HG02798 (cell line): ENCODE measurements at regions not wholly inside any gene's neighbourhood (a gene's known extent, or its start where the extent isn't known, plus 50 kb on each side); places are given as distances from the start of the nearest gene placed in this dataset.

Source experiments
- ATAC-seq: cut with Tn5 transposase; IDR thresholded peaks from one replicate; pipeline ENCODE4 v1.9.1; 2021; ENCODE audit warnings: mild to moderate bottlenecking; ENCODE audit not compliant: unreplicated experiment, poor library complexity

DNA sequence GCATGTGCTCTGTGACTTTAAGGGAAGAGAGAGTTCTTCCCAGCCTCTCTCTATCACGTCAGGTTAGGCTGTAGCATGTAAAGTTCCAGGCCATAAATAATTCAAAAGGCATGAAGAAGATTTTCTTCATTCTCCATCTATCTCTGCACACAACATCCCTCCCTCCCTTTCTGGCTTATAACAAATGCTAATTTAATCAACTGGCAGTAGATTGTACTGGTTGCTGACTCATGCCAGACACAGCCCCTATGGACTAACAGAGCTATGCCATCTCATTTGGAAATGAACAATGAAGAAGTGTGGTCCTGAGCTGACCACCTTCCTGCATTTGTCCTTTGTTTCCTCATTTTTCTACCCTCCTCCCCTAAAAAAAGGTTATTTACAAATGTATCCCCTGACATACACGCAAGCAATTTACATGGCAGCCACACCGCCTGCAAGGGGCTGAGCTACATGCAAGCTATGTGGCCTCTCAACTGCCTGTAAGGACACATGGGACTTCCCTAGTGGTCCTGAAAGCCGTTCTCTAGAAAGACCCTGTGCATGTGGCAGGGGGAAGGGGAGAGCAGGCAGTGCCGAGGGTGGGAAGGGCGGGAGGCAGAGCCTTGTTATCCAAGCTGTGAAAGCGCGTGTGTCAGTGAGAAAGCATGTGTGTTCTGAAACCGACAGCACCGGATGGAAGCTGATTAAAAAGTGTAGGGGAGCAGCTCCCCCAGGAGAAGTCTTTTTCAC is 90.9 kb upstream of the KLF7 start:
- no peak for ATAC-seq

DNA sequence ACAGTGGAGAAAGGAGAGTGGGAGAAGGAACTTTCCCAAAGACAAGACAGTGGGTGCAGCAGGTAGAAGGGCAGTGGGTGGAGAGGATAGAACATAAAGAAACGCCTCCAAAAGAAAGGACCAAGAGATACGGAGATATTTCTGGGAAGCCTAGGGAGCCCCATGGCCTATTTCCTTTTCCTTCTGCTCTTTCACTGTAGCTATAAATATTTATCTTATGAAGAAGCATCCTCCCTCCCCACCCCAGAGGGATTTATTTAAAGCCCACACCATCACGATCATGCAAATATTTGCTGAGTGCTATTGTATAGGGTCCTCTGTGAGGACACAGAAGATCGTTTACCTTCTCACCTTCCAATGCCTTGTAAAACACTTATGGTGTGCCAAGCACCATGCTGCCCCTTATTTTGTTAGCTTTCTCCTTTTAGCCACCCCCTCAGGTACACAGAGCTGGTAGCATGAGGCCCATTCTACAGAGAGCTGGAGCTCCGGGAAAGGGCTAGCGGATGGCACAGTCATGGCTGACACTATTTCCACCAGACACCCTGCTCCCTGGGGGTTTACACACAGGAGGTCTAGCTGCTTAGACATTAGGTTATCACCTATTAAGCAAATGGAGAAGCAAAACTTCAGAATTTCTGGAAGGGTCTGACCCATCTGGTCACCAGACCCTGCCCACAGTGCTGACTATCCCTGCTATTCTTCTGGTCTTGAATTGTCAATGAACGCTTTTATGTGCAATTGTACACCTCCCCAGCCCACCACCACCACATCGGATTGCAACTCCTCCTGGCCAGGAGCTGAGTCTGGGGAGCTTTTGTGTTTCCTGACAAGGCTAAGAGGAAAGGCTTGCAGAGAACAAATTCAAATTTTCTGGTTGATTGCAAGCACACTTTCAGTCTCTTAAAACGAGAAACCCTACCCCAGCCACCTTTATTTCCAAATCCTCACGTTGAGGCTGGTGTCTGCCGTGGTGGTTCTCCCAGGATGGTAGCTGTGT is 91.8 kb upstream of the KLF7 start:
- ATAC-seq: no peak

DNA sequence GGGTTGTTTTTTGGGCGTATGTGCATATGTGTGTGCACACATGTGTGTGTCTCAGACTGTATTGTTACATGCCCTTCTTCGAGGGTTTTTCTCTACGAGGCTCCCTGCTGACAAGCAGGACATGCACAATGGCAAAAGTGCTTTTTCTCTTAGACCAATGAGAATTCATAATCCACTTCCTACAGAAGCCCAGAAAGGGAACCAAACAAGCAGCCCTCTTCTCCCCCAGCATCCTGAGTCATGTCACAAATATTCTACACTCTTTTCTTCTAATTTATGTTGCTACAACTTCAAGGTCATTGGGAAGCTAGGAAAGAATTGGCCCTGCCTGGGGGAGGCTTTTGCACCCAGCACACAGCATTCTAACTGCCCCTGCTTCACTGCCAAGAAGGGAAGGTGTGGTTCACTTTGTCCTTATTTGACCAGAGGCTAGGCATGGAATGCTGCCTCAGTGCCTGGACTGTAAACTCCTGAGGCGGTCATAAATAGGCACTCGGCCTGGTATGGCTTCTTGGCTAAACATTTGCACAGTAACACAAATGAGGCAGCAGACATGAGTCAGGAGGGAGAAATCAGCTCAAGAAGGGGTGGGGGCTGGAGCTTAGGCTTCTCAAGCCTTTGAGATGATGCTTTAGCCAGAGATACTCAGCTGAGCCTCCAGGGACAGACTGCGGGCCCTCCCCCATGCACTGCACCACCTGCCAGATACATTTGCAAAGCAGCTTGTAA is 92.7 kb upstream of the KLF7 start:
- no peak for ATAC-seq

GRCh38 chr2:207260021-207260420 is 94.3 kb upstream of the KLF7 start:
- no peak for ATAC-seq

DNA sequence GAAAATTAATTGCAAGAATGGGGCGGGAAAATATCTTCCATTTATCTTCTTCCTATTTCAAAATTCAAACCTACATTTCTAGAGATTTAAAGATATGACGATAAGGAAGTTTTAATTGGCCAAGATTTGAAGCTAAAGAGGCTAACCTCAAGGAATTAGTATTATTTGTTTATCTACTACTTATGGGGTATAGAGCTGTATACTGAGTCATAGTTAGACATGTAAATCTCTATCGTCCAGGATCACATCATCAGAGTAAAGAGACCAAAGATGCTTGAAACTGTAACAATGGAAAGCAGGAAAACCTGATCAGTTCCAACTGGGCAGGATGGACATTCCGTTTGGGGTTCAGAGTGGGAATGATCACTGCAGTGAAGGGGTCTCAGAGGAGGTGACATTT is 95.2 kb upstream of the KLF7 start:
- ATAC-seq: no peak

DNA sequence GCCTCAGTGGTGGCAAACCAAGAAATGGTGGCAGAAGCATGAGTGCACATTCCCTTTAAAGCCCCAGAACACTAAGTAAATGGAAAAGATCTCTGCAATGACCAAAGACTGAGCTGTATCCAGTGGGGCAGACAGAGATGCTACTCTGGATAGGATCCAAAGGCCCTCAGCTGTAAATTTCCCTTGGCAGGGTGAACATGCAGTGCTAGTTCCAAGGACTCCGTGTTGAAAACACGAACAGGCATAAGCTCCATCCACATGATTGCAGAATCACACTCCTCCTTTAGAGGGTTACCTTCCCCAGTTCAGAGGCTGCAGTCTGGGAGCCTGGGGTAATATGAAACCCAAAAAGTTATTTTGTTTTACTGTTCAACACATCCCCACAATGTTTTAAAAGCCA is 98.6 kb upstream of the KLF7 start:
- ATAC-seq: no peak

DNA sequence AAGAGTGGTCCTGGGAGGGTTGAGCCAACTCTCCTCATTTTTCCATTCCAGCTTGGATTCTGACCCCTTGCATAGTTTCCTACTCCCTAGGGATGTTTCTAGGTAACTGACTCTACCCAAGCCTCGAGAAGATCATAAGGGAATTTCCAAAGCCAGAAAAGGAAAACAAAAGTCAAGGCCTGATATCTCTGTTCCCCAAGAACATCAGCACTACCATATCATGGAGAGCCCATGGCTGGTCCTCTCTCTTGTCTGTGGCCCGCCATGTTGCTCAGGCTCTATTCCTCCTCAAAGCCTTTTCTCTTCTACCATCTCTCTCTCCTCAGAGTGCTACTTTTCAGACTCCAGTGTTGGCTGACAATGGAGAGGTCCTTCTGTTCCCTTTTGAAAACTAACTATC is 99.6 kb upstream of the KLF7 start:
- ATAC-seq: no peak

- no peak for ATAC-seq
Measured at GRCh38 chr2:207265869-207266268, 100.1 kb upstream of the KLF7 start.

DNA sequence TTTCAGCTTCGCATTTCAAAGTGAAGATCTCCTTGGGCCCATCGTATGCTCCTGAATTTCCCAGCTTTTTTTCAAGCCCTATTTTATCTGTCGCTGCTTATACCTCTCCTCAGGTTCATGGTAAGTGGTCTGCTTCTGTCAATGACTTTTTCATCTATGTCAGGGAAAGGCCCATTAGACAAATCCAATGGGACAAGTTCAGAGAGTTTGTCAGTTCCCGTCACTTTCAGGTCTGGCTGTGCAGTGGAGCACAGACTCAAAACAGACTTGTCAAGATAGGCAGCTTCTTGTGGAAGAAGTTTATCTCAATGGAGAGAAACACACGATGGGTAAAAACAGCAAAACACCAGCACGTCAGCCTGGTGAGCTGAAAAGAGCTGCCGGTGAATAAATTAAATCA is 100.9 kb upstream of the KLF7 start:
- no peak for ATAC-seq

DNA sequence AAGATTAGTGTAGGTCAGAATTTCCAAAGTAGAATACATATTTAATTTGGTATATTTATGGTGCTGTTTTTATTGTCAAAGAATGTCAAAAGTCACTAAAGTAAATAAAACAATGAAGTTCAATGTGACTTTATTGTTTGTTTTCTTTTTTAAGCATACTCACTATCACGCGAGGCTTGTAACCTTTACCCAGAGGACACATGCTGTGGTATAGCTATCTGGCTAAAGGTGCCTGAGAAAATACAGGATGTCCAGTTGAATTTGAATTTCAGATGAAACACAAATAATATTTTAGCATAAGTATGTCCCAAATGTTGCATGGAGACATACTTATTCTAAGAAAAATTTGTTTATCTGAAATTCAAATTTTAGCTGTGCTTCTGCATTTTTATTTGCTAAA is 103.3 kb upstream of the KLF7 start:
- no peak for ATAC-seq

- ATAC-seq: no peak
Measured at GRCh38 chr2:207274530-207275189, 108.9 kb upstream of the KLF7 start.

- no peak for ATAC-seq
Measured at GRCh38 chr2:207275779-207276178, 110.0 kb upstream of the KLF7 start.

GRCh38 chr2:207276248-207276647 is 110.5 kb upstream of the KLF7 start:
- no peak for ATAC-seq

DNA sequence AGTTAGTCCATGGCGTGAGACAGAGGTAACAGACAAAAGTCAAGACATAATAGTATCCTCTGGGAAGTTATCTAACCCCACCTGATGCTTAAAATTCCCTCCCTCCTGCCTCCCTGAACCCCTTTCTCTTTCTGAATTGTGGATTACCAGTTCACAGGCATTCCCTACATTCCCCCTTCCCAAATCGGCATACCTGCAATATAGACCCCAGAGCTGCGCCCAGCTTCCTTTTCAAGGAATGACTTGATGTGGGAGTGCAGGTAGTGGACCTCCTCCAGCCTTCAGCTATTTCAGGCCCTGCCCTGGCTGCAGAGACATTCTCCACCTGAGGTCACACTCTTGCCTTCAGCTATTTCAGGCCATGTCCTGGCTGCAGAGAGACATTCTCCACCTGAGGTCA is 111.1 kb upstream of the KLF7 start:
- ATAC-seq: no peak

DNA sequence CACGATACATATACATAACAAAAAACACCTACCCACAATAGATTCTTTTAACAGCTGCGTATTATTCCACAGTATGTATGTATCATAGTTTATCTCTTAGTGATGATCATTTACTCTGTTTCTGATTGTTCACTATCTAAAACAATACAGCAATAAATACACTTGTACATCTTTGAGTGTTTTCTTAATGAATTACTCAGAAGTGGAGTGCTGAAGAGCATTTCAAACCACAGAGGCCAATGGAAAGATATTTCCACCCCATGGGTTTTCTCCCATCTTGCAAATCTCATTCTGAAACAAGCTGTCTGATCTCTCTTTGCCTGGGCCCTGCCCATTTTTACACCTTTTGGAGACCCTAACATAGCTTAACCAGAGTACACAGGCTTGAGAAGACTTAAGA is 113.8 kb upstream of the KLF7 start:
- no peak for ATAC-seq

DNA sequence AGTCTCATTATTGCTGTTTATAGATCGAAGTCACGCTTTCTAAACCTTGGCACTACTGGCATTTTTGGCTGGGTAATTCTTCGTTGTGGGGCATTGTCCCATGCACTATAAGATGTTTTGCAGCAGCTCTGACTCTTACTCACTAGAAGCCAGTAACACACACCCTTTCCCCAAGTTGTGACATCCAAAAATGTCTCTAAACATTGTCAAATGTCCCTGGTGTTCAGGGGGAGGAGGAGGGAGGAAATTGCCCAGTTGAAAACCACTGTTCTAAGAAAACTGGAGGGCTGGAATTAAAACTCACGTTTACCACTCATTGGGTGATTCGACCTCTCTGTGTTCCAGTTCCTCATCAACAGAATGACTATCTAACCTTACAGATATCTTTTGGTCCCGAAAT is 115.7 kb upstream of the KLF7 start:
- no peak for ATAC-seq

DNA sequence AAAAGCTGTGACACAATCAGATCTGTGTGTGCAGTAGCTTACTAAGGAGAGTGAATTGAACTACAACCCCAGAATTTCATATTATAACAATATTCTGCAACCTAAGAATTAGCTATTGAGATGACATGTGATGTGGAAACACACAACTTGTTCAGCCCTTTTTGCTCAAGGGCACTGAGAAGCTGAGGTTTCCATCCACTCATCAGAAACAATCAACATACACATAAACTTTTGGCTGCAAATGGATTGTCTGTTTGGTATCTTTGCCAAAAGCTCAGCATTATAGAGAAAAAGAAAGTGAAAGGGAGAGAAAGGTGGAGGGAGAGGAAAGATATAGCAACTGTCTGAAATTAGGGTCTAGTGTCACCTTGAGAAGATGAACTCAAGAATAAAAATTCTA is 117.2 kb upstream of the KLF7 start:
- ATAC-seq: peak; percentile 31

DNA sequence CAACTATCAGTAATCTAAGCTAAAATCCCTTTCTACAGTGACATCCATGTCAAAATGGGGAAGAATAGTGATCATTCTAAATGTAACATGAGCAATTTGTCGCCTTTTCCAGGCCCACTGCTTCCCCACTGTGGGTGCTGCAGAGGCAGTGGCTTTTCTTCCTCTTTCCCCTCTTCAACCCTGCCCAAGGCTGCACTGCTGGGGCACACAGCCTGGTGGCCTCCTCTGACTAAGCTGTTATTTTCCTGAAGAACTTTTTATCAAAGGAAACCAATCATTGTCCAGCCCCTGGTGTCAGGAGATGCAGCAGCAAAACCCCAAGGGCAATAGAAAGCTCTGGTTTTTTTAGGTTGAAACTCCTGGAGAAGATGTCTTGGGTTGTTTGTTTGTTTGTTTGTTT is 117.6 kb upstream of the KLF7 start:
- peak; percentile 22 for ATAC-seq

- no peak for ATAC-seq
Measured at GRCh38 chr2:207284556-207285472, 119.1 kb upstream of the KLF7 start.
